ENCODE measurements at regions not wholly inside any gene's neighbourhood (a gene's known extent, or its start where the extent isn't known, plus 50 kb on each side); places are given as distances from the start of the nearest gene placed in this dataset.

DNA sequence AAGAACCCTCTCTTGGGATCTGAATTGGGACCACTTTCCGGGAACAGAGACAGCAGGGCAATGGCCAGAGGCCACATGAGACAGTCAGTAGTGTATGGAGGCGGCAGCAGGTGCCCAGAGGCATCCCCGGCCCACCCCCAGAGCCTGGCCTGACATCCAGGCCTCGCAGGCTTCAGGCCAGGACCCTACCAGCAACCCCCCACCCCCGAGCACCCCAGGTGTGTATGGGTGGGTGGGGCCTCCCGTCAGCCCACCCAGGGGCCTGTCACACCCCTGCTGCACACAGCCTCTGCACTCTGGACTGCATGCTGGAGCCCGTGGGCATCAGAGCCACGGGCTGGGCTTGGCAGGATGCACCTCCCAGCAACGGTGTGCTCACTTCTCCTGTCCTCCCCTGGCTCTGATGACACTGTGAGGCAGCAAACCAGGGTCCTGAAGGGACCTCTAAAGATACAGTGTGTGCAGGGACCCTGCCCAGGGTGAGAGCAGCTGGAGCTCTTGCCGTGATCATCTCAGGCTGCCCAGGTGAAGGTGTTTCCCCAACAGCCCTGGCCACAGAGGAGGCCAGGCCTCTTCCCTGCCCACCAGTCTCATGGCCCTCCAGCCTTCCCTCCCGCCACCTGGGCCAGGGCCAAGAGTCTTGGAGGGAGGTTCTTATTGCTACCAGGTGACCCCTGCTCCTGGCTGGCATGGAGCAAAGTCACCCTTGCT lies 88.8 kb upstream of the SEPTIN5 start:
- Histone ChIP-seq H3K9me3 (no peaks in the 10 kb centered on the region), H3K36me3 (no peaks in the 10 kb centered on the region), H3K4me3 (no peak overlapping the region), H3K4me1 (peaks cover 0 to 11% of the 10 kb centered on the region in 2 donors), H3K27me3 (no peaks in the 10 kb centered on the region), H3K27ac (no peak overlapping the region)
- TF ChIP-seq, protein P1, sequence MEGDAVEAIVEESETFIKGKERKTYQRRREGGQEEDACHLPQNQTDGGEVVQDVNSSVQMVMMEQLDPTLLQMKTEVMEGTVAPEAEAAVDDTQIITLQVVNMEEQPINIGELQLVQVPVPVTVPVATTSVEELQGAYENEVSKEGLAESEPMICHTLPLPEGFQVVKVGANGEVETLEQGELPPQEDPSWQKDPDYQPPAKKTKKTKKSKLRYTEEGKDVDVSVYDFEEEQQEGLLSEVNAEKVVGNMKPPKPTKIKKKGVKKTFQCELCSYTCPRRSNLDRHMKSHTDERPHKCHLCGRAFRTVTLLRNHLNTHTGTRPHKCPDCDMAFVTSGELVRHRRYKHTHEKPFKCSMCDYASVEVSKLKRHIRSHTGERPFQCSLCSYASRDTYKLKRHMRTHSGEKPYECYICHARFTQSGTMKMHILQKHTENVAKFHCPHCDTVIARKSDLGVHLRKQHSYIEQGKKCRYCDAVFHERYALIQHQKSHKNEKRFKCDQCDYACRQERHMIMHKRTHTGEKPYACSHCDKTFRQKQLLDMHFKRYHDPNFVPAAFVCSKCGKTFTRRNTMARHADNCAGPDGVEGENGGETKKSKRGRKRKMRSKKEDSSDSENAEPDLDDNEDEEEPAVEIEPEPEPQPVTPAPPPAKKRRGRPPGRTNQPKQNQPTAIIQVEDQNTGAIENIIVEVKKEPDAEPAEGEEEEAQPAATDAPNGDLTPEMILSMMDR (IDR thresholded peaks at IDR 0.05) = no peak
- no peak for DNase-seq (ENCODE audit: low spot score)

DNA sequence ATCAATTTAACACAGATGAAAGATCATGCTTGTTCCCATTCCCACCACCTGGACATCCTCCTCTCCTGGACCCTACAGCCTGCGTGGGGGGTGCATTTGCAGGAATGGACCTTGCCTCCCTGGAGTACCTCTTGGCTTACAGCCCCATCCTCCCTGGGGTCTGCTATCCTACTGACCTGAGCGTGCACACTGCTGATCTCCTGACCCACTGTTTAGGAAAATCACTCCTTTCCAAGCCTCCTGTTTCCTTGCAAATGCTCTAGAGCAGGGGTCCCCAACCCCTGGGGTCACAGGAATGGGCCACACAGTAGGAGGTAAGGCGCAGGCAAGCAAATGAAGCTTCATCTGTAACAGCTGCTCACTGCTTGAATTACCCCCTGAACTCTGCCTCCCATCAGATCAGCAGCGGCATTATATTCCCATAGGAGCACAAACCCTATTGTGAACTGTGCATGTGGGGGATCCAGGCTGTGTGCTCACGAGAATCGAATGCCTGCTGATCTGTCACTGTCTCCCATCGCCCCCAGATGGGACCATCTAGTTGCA lies 88.2 kb upstream of the SEPTIN5 start:
- no peaks in the 10 kb centered on the region for H3K27me3 ChIP-seq
- H3K9me3 ChIP-seq = no peaks in the 10 kb centered on the region
- no peaks in the 10 kb centered on the region for H3K36me3 ChIP-seq
- H3K27ac ChIP-seq = no peak overlapping the region
- peaks cover 0 to 11% of the 10 kb centered on the region in 2 donors for H3K4me1 ChIP-seq
- TF ChIP-seq, protein P1 (IDR thresholded peaks at IDR 0.05) = no peak
- DNase-seq (ENCODE audit: low spot score) = no peak
- no peak overlapping the region for H3K4me3 ChIP-seq

DNA sequence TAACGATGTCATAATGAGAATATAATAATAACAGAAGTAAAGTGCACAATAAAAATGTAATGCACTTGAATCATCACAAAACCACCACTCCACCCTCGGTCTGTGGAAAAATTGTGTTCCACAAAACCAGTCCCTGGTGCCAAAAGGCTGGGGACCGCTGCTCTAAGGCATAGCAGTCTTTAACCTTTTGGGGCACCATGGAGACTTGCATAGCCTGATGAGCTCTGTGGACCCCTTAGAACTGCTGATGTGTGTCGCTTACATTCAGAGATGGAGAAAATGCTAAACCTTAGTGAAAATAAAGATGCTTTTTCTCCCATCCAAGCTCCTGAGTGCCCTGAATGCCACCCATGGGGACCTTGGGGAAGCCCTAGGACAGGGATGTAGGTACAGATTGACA lies 87.6 kb upstream of the SEPTIN5 start:
- Histone ChIP-seq H3K4me3 (no peak overlapping the region), H3K27ac (no peak overlapping the region), H3K27me3 (no peaks in the 10 kb centered on the region), H3K4me1 (peaks cover 0 to 7% of the 10 kb centered on the region in 2 donors), H3K9me3 (no peaks in the 10 kb centered on the region), H3K36me3 (no peaks in the 10 kb centered on the region)
- TF ChIP-seq, protein P1 (IDR thresholded peaks at IDR 0.05) = no peak
- DNase-seq (ENCODE audit: low spot score) = no peak

DNA sequence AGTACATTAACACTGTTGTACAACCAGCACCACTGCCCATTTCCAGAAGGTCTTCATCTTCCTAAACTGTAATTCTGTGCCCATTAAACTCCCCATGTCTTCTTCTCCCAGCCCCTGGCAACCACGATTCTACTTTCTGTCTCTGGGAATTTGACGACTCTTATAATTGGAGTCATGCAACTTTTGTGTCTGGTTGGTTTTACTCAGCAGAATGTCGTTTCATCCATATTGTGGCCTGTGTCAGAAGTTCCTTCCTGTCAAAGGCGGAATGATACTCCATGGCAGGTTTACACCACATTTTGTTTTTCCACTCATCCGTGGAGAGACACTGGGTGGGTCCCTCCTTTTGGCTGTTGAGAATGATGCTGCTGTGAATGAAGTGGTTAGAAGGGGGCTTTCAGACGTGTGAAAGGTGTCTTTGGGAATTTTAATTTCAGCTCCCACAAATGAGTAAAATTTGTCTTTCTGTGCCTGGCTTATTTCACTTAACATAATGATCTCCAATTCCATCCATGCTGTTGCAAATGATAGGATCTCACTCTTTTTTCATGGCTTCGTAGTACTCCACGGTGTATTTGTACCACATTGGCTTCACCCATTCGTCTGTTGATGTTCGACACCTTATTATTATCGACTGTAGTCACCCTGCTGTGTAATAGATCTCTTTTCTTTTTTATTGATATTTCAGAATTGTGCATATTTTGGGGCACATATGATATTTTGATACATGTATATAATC lies 86.1 kb upstream of the SEPTIN5 start:
- Histone ChIP-seq H3K4me3 (no peak overlapping the region), H3K4me1 (no peaks in the 10 kb centered on the region), H3K27ac (no peak overlapping the region), H3K27me3 (no peaks in the 10 kb centered on the region), H3K9me3 (no peaks in the 10 kb centered on the region), H3K36me3 (no peaks in the 10 kb centered on the region)
- DNase-seq (ENCODE audit: low spot score) = no peak
- TF ChIP-seq, protein P1 (IDR thresholded peaks at IDR 0.05) = no peak

DNA sequence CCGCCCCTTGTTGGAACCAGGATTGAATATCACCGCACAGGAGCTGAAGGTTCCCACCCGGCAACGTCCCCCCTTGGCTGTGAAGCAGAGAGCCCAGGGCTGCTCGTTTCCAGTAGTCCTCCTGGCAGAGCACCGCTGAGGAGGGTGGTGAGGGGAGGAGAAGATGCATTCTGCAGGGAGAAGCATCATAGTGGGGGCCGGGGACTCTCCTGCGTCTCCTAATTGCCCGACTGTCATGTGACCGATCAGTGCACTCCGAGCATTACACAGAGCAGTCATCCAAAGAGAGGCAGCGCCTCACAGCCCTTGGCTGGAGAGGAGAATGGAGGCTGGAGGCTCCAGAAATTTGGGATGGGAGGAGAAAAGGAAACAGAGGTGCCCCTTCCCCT lies 85.0 kb upstream of the SEPTIN5 start:
- H3K27ac ChIP-seq = no peak overlapping the region
- H3K36me3 ChIP-seq = no peaks in the 10 kb centered on the region
- TF ChIP-seq, protein P1 (IDR thresholded peaks at IDR 0.05) = no peak
- no peak overlapping the region for H3K4me3 ChIP-seq
- H3K27me3 ChIP-seq = no peaks in the 10 kb centered on the region
- H3K4me1 ChIP-seq = no peaks in the 10 kb centered on the region
- no peak for DNase-seq (ENCODE audit: low spot score)
- H3K9me3 ChIP-seq = no peaks in the 10 kb centered on the region
